Testis (tissue), 2 donors: ENCODE measurements at regions not wholly inside any gene's neighbourhood (a gene's known extent, or its start where the extent isn't known, plus 50 kb on each side); places are given as distances from the start of the nearest gene placed in this dataset.

Experiments
- POLR2A ChIP-seq: fragments of 450-650 bp; IDR thresholded peaks from one replicate; pipeline ENCODE4 v1.6.1; 2017; ENCODE audit warnings: antibody characterized with exemption, mild to moderate bottlenecking, moderate library complexity
- TF ChIP-seq, protein P1 (sequence below), 3 experiments: fragments of 450-650 bp in 2 of 3; fragments of 200-600 bp in 1 of 3; sonication (generic) in 1 of 3; IDR thresholded peaks; one replicate each; pipeline ENCODE4 v1.5.1; 2016 to 2019; ENCODE audit warnings: antibody characterized with exemption in 3 of 3, mild to moderate bottlenecking in 2 of 3, moderate library complexity in 1 of 3

DNA sequence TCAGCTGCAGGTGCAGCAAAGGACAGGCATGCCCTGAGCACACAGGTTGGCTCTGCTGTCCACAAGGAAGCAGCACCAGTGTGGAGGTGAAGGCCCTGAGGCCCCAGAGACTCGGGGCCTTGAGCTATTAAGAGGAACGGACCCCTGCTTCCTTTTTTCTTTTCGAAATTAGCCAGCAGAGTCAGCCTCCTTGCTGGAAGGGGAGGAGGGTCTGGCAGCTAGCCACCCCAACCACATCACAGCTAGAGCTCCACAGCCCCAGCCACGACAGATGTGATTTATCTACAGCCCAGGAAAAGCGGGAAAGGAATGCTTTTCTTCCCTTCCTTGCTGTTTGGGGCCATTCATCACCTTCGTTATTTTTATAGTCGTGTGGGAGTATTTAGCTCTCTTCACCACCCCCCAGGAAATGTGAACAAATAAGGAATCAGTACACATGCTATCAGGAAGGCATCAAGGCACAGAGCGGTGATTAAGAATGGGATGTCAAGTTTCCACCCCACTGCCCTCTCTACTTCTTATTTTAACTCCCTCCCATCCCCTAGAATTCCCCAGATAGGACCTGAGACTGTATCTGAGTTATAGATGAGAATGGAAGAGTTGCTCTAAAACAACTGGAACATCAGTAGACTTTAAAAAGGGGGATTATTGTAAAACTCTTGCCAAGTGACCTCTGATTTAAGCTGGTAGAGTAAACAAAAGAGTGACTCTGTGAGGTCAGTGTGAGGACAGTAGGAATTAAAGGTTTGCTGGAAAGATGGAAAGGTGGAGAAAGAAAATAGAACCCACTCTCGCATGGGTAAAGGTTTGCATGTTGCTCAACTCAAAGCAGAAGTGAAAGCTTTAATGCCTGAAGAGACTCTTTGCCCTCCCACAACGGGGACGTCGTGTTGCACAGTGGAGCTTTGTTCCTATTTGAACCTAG is 224.7 kb upstream of the GJB5 start:
- TF ChIP-seq, protein P1, sequence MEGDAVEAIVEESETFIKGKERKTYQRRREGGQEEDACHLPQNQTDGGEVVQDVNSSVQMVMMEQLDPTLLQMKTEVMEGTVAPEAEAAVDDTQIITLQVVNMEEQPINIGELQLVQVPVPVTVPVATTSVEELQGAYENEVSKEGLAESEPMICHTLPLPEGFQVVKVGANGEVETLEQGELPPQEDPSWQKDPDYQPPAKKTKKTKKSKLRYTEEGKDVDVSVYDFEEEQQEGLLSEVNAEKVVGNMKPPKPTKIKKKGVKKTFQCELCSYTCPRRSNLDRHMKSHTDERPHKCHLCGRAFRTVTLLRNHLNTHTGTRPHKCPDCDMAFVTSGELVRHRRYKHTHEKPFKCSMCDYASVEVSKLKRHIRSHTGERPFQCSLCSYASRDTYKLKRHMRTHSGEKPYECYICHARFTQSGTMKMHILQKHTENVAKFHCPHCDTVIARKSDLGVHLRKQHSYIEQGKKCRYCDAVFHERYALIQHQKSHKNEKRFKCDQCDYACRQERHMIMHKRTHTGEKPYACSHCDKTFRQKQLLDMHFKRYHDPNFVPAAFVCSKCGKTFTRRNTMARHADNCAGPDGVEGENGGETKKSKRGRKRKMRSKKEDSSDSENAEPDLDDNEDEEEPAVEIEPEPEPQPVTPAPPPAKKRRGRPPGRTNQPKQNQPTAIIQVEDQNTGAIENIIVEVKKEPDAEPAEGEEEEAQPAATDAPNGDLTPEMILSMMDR (IDR thresholded peaks at IDR 0.05), result no peak
- no peak for TF ChIP-seq POLR2A
